H1 (cell line): ENCODE measurements at regions not wholly inside any gene's neighbourhood (a gene's known extent, or its start where the extent isn't known, plus 50 kb on each side); places are given as distances from the start of the nearest gene placed in this dataset.

Experiments used
- EP300 ChIP-seq, 2 experiments: IDR thresholded peaks; 1 replicate in 1 of 2; 2 replicates in 1 of 2; pipeline ENCODE4 v1.6.1; 2011 to 2012; ENCODE audit warnings: low read depth in 2 of 2, low read length in 2 of 2, mild to moderate bottlenecking in 2 of 2, borderline replicate concordance in 1 of 2, inconsistent platforms in 1 of 2, moderate library complexity in 1 of 2
- JUND ChIP-seq: IDR thresholded peaks from 2 replicates; pipeline ENCODE4 v1.6.1; 2011; ENCODE audit warnings: mild to moderate bottlenecking, improper control_type of control experiment, low read length
- PHF8 ChIP-seq: fragments of 200-600 bp; sonication (generic); conservative IDR thresholded peaks from 2 replicates; pipeline ENCODE4 v1.7.1; 2012; ENCODE audit warnings: low read depth, mild to moderate bottlenecking, inconsistent platforms, low read length, moderate library complexity
- POLR2A ChIP-seq, 2 experiments: IDR thresholded peaks; 1 replicate in 1 of 2; 2 replicates in 1 of 2; pipeline ENCODE4 v1.6.1; 2011; ENCODE audit warnings: low read depth in 2 of 2, low read length in 2 of 2, mild to moderate bottlenecking in 2 of 2; ENCODE audit errors: control extremely low read depth in 1 of 2
- POLR2AphosphoS5 ChIP-seq: IDR thresholded peaks from 2 replicates; pipeline ENCODE4 v1.6.1; 2011; ENCODE audit warnings: low read depth, low read length
- TAF1 ChIP-seq: IDR thresholded peaks from 2 replicates; pipeline ENCODE4 v1.6.1; 2011; ENCODE audit warnings: mild to moderate bottlenecking, low read depth, low read length
- TF ChIP-seq, protein P1 (sequence below), 3 experiments: IDR thresholded peaks; 1 replicate in 2 of 3; 2 replicates in 1 of 3; pipeline versions ENCODE4 v1.5.1 to v1.6.1; 2011; ENCODE audit warnings: low read length in 3 of 3, mild to moderate bottlenecking in 3 of 3, inconsistent platforms in 2 of 3, low read depth in 1 of 3, moderate library complexity in 1 of 3; ENCODE audit not compliant: insufficient read depth in 1 of 3; ENCODE audit errors: control extremely low read depth in 1 of 3

- TF ChIP-seq TAF1 (no peak), POLR2A (IDR thresholded peaks at IDR 0.05; ENCODE audit: control extremely low read depth in 1 of 2, low read depth in 2 of 2, low read length in 2 of 2) (no peak), POLR2AphosphoS5 (no peak), EP300 (IDR thresholded peaks at IDR 0.05; ENCODE audit: borderline replicate concordance in 1 of 2, low read depth in 2 of 2, low read length in 2 of 2) (no peak), JUND (no peak), PHF8 (no peak)
- TF ChIP-seq, protein P1, sequence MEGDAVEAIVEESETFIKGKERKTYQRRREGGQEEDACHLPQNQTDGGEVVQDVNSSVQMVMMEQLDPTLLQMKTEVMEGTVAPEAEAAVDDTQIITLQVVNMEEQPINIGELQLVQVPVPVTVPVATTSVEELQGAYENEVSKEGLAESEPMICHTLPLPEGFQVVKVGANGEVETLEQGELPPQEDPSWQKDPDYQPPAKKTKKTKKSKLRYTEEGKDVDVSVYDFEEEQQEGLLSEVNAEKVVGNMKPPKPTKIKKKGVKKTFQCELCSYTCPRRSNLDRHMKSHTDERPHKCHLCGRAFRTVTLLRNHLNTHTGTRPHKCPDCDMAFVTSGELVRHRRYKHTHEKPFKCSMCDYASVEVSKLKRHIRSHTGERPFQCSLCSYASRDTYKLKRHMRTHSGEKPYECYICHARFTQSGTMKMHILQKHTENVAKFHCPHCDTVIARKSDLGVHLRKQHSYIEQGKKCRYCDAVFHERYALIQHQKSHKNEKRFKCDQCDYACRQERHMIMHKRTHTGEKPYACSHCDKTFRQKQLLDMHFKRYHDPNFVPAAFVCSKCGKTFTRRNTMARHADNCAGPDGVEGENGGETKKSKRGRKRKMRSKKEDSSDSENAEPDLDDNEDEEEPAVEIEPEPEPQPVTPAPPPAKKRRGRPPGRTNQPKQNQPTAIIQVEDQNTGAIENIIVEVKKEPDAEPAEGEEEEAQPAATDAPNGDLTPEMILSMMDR (IDR thresholded peaks at IDR 0.05; ENCODE audit: control extremely low read depth in 1 of 3, insufficient read depth in 1 of 3, low read depth in 1 of 3, low read length in 3 of 3), result no peak
These were observed 176.4 kb upstream of the CHST9 start for GRCh38 chr18:27361477-27361876.
